MM.1S (cell line): ENCODE measurements at regions not wholly inside any gene's neighbourhood (a gene's known extent, or its start where the extent isn't known, plus 50 kb on each side); places are given as distances from the start of the nearest gene placed in this dataset.

Experiments
- DNase-seq: peaks from one replicate; pipeline ENCODE4 v3.0.0-alpha.2; 2015
- H2AFZ ChIP-seq: fragments of 300-600 bp; sonication (generic); 2 replicates; pipeline ENCODE4 v1.6.0; 2016; ENCODE audit warnings: antibody characterized with exemption, low read length
- H3F3A ChIP-seq: fragments of 300-600 bp; sonication (generic); 2 replicates; pipeline ENCODE4 v1.6.1; 2016; ENCODE audit warnings: mild to moderate bottlenecking, antibody characterized with exemption, low read length, moderate library complexity, mixed read lengths; ENCODE audit not compliant: insufficient read depth
- H3K27ac ChIP-seq: fragments of 300-600 bp; sonication (generic); 2 replicates; pipeline ENCODE4 v1.5.1; 2016; ENCODE audit warnings: mild to moderate bottlenecking, low read length
- H3K27me3 ChIP-seq: fragments of 300-600 bp; sonication (generic); replicated peaks from 2 replicates; pipeline ENCODE4 v1.6.0; 2016; ENCODE audit warnings: low read length; ENCODE audit not compliant: insufficient read depth
- H3K36me3 ChIP-seq: fragments of 300-600 bp; sonication (generic); replicated peaks from 2 replicates; pipeline ENCODE4 v1.6.1; 2016; ENCODE audit warnings: mild to moderate bottlenecking, low read length, mixed read lengths; ENCODE audit not compliant: insufficient read depth
- H3K4me1 ChIP-seq: fragments of 300-600 bp; sonication (generic); 2 replicates; pipeline ENCODE4 v1.6.1; 2016; ENCODE audit warnings: low read length, mixed read lengths
- H3K4me2 ChIP-seq: fragments of 300-600 bp; sonication (generic); 2 replicates; pipeline ENCODE4 v1.6.0; 2016; ENCODE audit warnings: low read depth, low read length
- H3K4me3 ChIP-seq: fragments of 300-600 bp; sonication (generic); 2 replicates; pipeline ENCODE4 v1.5.1; 2016; ENCODE audit warnings: low read length, mixed read lengths
- H3K79me2 ChIP-seq: fragments of 300-600 bp; sonication (generic); 2 replicates; pipeline ENCODE4 v1.6.1; 2016; ENCODE audit warnings: mixed run types, low read length, mixed read lengths
- H3K9ac ChIP-seq: fragments of 300-600 bp; sonication (generic); 2 replicates; pipeline ENCODE4 v1.6.1; 2016; ENCODE audit warnings: low read length, mixed read lengths
- H3K9me2 ChIP-seq: fragments of 300-600 bp; sonication (generic); replicated peaks from 2 replicates; pipeline ENCODE4 v1.6.1; 2016; ENCODE audit warnings: mild to moderate bottlenecking, low read length, mixed read lengths; ENCODE audit not compliant: insufficient read depth
- H3K9me3 ChIP-seq: fragments of 300-600 bp; sonication (generic); replicated peaks from 2 replicates; pipeline ENCODE4 v1.6.1; 2016; ENCODE audit warnings: mild to moderate bottlenecking, low read length, mixed read lengths; ENCODE audit not compliant: insufficient read depth
- H4K20me1 ChIP-seq: fragments of 300-600 bp; sonication (generic); 2 replicates; pipeline ENCODE4 v1.6.1; 2016; ENCODE audit warnings: mild to moderate bottlenecking, low read length, moderate library complexity, mixed read lengths; ENCODE audit not compliant: insufficient read depth
- CTCF ChIP-seq: fragments of 300-600 bp; sonication (generic); IDR thresholded peaks from 2 replicates; pipeline ENCODE4 v1.5.1; 2016; ENCODE audit warnings: antibody characterized with exemption, low read length, mixed read lengths
- EZH2 ChIP-seq: fragments of 300-600 bp; sonication (generic); optimal IDR thresholded peaks from 2 replicates; pipeline ENCODE3; 2017; ENCODE audit warnings: low read depth, mild to moderate bottlenecking, antibody characterized with exemption, low read length, mixed read lengths
- EZH2phosphoT487 ChIP-seq: fragments of 300-600 bp; sonication (generic); IDR thresholded peaks from 2 replicates; pipeline ENCODE4 v1.6.1; 2018; ENCODE audit warnings: antibody characterized with exemption, low read length

- H3K79me2 ChIP-seq: no peaks in the 10 kb centered on the region
- H3K4me3 ChIP-seq: no peak overlapping the region
- H4K20me1 ChIP-seq: no peaks in the 10 kb centered on the region
- H2AFZ ChIP-seq: no peak overlapping the region
- H3K9me2 ChIP-seq: no peaks in the 10 kb centered on the region
- DNase-seq: no peak
- no peaks in the 10 kb centered on the region for H3K36me3 ChIP-seq
- no peaks in the 10 kb centered on the region for H3F3A ChIP-seq
- no peaks in the 10 kb centered on the region for H3K27me3 ChIP-seq
- H3K27ac ChIP-seq: no peak overlapping the region
- TF ChIP-seq EZH2 (no peak), CTCF (no peak), EZH2phosphoT487 (no peak)
- H3K9ac ChIP-seq: no peak overlapping the region
- no peaks in the 10 kb centered on the region for H3K9me3 ChIP-seq
- no peaks in the 10 kb centered on the region for H3K4me1 ChIP-seq
- no peak overlapping the region for H3K4me2 ChIP-seq
Measured at GRCh38 chr5:111676926-111677415, 80.0 kb downstream of the NREP start.

- Histone ChIP-seq H3F3A (no peaks in the 10 kb centered on the region), H3K9me3 (no peaks in the 10 kb centered on the region), H3K9ac (no peak overlapping the region), H2AFZ (no peak overlapping the region), H4K20me1 (no peaks in the 10 kb centered on the region), H3K27ac (no peak overlapping the region), H3K4me1 (no peaks in the 10 kb centered on the region), H3K79me2 (no peaks in the 10 kb centered on the region), H3K4me2 (no peak overlapping the region), H3K9me2 (no peaks in the 10 kb centered on the region), H3K36me3 (no peaks in the 10 kb centered on the region), H3K27me3 (no peaks in the 10 kb centered on the region), H3K4me3 (no peak overlapping the region)
- no peak for DNase-seq
- TF ChIP-seq EZH2phosphoT487 (no peak), EZH2 (no peak), CTCF (no peak)
Measured at GRCh38 chr5:111676466-111676865, 80.5 kb downstream of the NREP start.

- no peaks in the 10 kb centered on the region for H3F3A ChIP-seq
- no peaks in the 10 kb centered on the region for H3K27me3 ChIP-seq
- H3K9me2 ChIP-seq: no peaks in the 10 kb centered on the region
- H3K9ac ChIP-seq: no peak overlapping the region
- no peaks in the 10 kb centered on the region for H3K36me3 ChIP-seq
- no peaks in the 10 kb centered on the region for H3K9me3 ChIP-seq
- H3K79me2 ChIP-seq: no peaks in the 10 kb centered on the region
- no peaks in the 10 kb centered on the region for H3K4me1 ChIP-seq
- no peaks in the 10 kb centered on the region for H4K20me1 ChIP-seq
- no peak overlapping the region for H3K4me2 ChIP-seq
- no peak for TF ChIP-seq CTCF
- TF ChIP-seq EZH2: no peak
- no peak for TF ChIP-seq EZH2phosphoT487
- no peak overlapping the region for H2AFZ ChIP-seq
- no peak overlapping the region for H3K27ac ChIP-seq
- no peak for DNase-seq
- no peak overlapping the region for H3K4me3 ChIP-seq
Measured at GRCh38 chr5:111675201-111675934, 81.6 kb downstream of the NREP start.
